B cell (primary cell): ENCODE measurements at regions not wholly inside any gene's neighbourhood (a gene's known extent, or its start where the extent isn't known, plus 50 kb on each side); places are given as distances from the start of the nearest gene placed in this dataset.
"Not testable (repeated sequence)": the region's sequence is repeated elsewhere in the genome, so short reads cannot be mapped to it uniquely, and the experiment has no call there.

Experiments
- ATAC-seq: fragments of 200-7000 bp; cut with Tn5 transposase; one replicate; pipeline ENCODE4 v1.10.0; 2021; ENCODE audit warnings: low read depth, mild to moderate bottlenecking, moderate number of reproducible peaks, moderate library complexity
- CTCF ChIA-PET: fragments of 350-600 bp; sonication (Branson Sonifier 250); formaldehyde crosslinking; loops from one replicate; lab custom pipeline; 2021; ENCODE audit warnings: antibody characterized with exemption, inconsistent platforms; lab: Charles Lee
- POLR2A ChIA-PET: fragments of 350-600 bp; sonication (Branson Sonifier 250); formaldehyde crosslinking; loops from one replicate; lab custom pipeline; 2021; ENCODE audit warnings: antibody characterized with exemption; lab: Charles Lee
- DNase-seq: peaks from one replicate; pipeline ENCODE4 v3.0.0; 2013
- H2AFZ ChIP-seq: 2 replicates; pipeline ENCODE4 v1.6.1; 2012; ENCODE audit warnings: mild to moderate bottlenecking, low read depth, low read length; ENCODE audit not compliant: insufficient read depth, poor library complexity, severe bottlenecking
- H3K27ac ChIP-seq, 2 donors: 1 replicate in 1 of 2; 2 replicates in 1 of 2; pipeline ENCODE4 v1.5.1; 2012 to 2013; ENCODE audit warnings: low read length in 2 of 2, mild to moderate bottlenecking in 2 of 2, moderate library complexity in 1 of 2
- H3K27me3 ChIP-seq, 4 experiments: fragments of 200-600 bp in 1 of 4; sonication (generic) in 1 of 4; replicated peaks in 1 of 4; 1 replicate in 2 of 4; 2 replicates in 2 of 4; pipeline versions ENCODE4 v1.6.1 to v1.7.0; 2013 to 2016; ENCODE audit warnings: low read length in 3 of 4, mild to moderate bottlenecking in 2 of 4, mixed read lengths in 1 of 4, moderate library complexity in 1 of 4; ENCODE audit not compliant: insufficient read depth in 4 of 4, control insufficient read depth in 3 of 4; ENCODE audit errors: control extremely low read depth in 1 of 4
- H3K36me3 ChIP-seq, 2 experiments: replicated peaks in 1 of 2; 1 replicate in 1 of 2; 2 replicates in 1 of 2; pipeline versions ENCODE4 v1.6.1 to v1.7.1; 2013; ENCODE audit warnings: low read length in 1 of 2; ENCODE audit not compliant: insufficient read depth in 2 of 2, control insufficient read depth in 1 of 2; ENCODE audit errors: control extremely low read depth in 1 of 2, extremely low read depth in 1 of 2
- H3K4me1 ChIP-seq, 2 donors: fragments of 200-600 bp in 1 of 2; sonication (generic) in 1 of 2; 1 replicate in 1 of 2; 2 replicates in 1 of 2; pipeline versions ENCODE4 v1.5.1 to v1.6.1; 2013 to 2017; ENCODE audit warnings: low read length in 2 of 2; ENCODE audit not compliant: control insufficient read depth in 2 of 2, insufficient read depth in 2 of 2
- H3K4me2 ChIP-seq: replicated peaks from 2 replicates; pipeline ENCODE3; 2012; ENCODE audit warnings: mild to moderate bottlenecking, low read depth, low read length; ENCODE audit not compliant: poor library complexity, severe bottlenecking
- H3K4me3 ChIP-seq, 5 experiments: fragments of 200-600 bp in 1 of 5; sonication (generic) in 1 of 5; 1 replicate in 3 of 5; 2 replicates in 2 of 5; pipeline versions ENCODE4 v1.5.1 to v1.7.0; 2011 to 2016; ENCODE audit warnings: low read length in 4 of 5, mild to moderate bottlenecking in 4 of 5, low read depth in 2 of 5, control low read depth in 1 of 5, moderate library complexity in 1 of 5; ENCODE audit not compliant: insufficient read depth in 1 of 5; ENCODE audit errors: control extremely low read depth in 1 of 5, extremely low read depth in 1 of 5
- H3K79me2 ChIP-seq: fragments of 200-600 bp; sonication (generic); one replicate; pipeline ENCODE4 v1.6.0; 2016; ENCODE audit warnings: low read length; ENCODE audit not compliant: control insufficient read depth, insufficient read depth
- H3K9ac ChIP-seq: fragments of 200-600 bp; sonication (generic); 2 replicates; pipeline ENCODE4 v1.6.1; 2017; ENCODE audit warnings: mild to moderate bottlenecking, low read length, moderate library complexity
- H3K9me3 ChIP-seq, 3 donors: one replicate each; pipeline versions ENCODE4 v1.6.1 to v1.7.1; 2013; ENCODE audit warnings: low read length in 2 of 3; ENCODE audit not compliant: control insufficient read depth in 2 of 3, insufficient read depth in 1 of 3; ENCODE audit errors: control extremely low read depth in 1 of 3
- H4K20me1 ChIP-seq: 2 replicates; pipeline ENCODE4 v1.6.0; 2012; ENCODE audit warnings: mild to moderate bottlenecking, low read length; ENCODE audit not compliant: insufficient read depth, control insufficient read depth, poor library complexity, severe bottlenecking
- H3K27ac Mint-ChIP-seq: one replicate; pipeline ENCODE4 v1.8.0; 2021; ENCODE audit warnings: mixed read lengths
- H3K27me3 Mint-ChIP-seq: one replicate; pipeline ENCODE4 v1.8.0; 2021; ENCODE audit warnings: mixed read lengths
- H3K4me1 Mint-ChIP-seq: one replicate; pipeline ENCODE4 v1.8.0; 2021; ENCODE audit warnings: mixed read lengths
- H3K4me3 Mint-ChIP-seq: one replicate; pipeline ENCODE4 v1.8.0; 2021; ENCODE audit warnings: mixed read lengths
- H3K9me3 Mint-ChIP-seq: one replicate; pipeline ENCODE4 v1.8.0; 2022; ENCODE audit warnings: mixed read lengths; ENCODE audit not compliant: insufficient read depth
- WGBS: methylation state at CpG from one replicate; pipeline ENCODE4 v1.1.5; 2013; ENCODE audit warnings: missing lambda C conversion rate; ENCODE audit not compliant: insufficient coverage; 5-methylcytosine and 5-hydroxymethylcytosine counted together
- intact Hi-C: fragments of 100-400 bp; cut with micrococcal nuclease; formaldehyde crosslinking; loops from one replicate; pipeline ENCODE4 v1.10.0; 2022

DNA sequence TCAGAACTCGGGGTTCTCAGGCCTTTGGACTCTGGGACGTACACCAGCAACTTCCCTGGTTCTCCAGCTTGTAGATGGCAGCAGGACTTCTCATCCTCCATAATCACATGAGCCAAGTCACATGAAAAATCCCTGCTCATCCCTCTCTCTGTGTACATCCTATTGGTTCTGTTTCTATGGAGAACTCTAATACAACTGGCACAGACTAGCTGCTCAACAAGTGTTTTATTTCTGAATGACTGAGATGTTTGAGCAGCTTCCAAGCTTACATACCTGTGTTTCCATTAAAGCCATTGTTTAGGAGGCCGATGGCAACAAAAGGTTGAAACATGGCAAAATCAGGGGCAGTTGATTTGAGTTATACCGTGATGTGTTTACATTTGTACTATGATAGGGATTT lies 122.2 kb upstream of the FAM20C start:
- CTCF ChIA-PET, H3K4me1 ChIP-seq, DNase-seq, H3K27me3 ChIP-seq, H3K9ac ChIP-seq, H3K79me2 ChIP-seq, H3K9me3 Mint-ChIP-seq, H4K20me1 ChIP-seq, intact Hi-C loops, ATAC-seq, POLR2A ChIA-PET, H3K27ac Mint-ChIP-seq, H3K27ac ChIP-seq, H3K36me3 ChIP-seq, H3K4me1 Mint-ChIP-seq, H2AFZ ChIP-seq, H3K4me2 ChIP-seq, H3K27me3 Mint-ChIP-seq, H3K9me3 ChIP-seq, H3K4me3 Mint-ChIP-seq, H3K4me3 ChIP-seq: not testable (repeated sequence)
- 80% methylated on average over 1 of the region's 4 CpGs for WGBS

GRCh38 chr7:70989-71388 lies 121.4 kb upstream of the FAM20C start:
- H3K4me1 ChIP-seq, CTCF ChIA-PET, H3K27me3 Mint-ChIP-seq, H3K9me3 Mint-ChIP-seq, POLR2A ChIA-PET, H3K9me3 ChIP-seq, intact Hi-C loops, DNase-seq, H3K27me3 ChIP-seq, H3K36me3 ChIP-seq, H3K9ac ChIP-seq, H3K4me1 Mint-ChIP-seq, H2AFZ ChIP-seq, ATAC-seq, H4K20me1 ChIP-seq, H3K4me2 ChIP-seq, H3K27ac ChIP-seq, H3K4me3 Mint-ChIP-seq, H3K4me3 ChIP-seq, H3K79me2 ChIP-seq, H3K27ac Mint-ChIP-seq: not testable (repeated sequence)
- WGBS, result no CpG with 5 or more reads among the region's 7 CpGs

DNA sequence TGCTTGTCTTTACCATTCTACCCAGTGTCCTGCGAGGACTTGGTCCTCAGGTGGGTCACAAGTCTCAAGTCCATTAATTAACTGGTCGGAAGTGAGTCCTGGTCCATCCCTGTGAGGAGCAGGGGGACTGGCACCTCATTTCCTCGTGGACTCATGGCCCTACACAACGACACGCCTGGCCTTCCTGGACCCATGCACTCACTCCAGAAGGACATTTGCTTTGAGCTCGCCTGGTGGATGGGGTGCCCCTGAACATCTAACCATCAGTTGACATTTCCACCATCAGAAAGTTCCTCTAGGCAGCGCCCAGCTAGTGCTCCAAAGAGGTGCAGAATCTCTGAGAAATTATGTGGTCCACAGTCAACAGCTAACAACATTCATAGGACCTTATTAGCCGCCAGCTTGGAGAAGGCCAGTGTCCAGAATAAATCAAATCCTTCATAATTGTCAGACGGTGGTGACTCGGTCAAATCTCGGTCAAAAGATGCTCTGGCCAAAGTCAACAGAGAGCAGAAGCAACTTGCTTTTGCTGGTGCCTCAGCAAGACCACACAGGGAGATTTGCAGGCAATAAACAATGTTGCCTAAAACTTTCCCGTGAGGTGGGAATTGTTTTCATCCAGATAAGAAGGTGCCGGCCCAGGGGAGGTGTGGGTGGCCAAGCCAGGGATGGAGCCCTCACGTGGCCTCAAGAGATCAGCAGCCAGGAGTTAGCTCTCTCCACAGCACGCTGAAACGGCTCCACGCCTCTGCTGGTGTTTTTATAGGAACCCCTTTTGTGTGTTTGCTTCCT lies 119.9 kb upstream of the FAM20C start:
- WGBS, result 81% methylated on average over 5 of the region's 17 CpGs

DNA sequence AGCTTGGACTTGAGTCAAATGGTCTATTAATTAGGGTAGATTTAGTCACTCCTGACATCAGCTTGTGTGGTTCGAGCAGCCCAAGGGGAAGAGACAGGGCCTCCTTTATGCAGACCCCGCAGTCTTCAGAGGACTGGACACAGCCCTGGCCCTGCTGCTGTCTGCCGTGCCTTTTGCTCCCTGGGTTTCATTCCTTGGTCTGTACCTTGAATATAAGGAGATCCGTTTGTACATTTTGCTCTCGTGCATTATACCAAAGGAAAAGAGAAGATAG lies 119.4 kb upstream of the FAM20C start:
- H2AFZ ChIP-seq, result not testable (repeated sequence)
- WGBS, result no CpG with 5 or more reads among the region's 5 CpGs

More for the DNA sequence above, 119.9 kb upstream of the FAM20C start:
- H3K4me1 Mint-ChIP-seq, H2AFZ ChIP-seq, H3K27ac ChIP-seq, H3K27me3 Mint-ChIP-seq, intact Hi-C loops, H3K27me3 ChIP-seq, POLR2A ChIA-PET, H3K4me2 ChIP-seq, H3K4me3 ChIP-seq, H3K79me2 ChIP-seq, H3K27ac Mint-ChIP-seq, H3K9me3 ChIP-seq, H3K9ac ChIP-seq, H3K36me3 ChIP-seq, H4K20me1 ChIP-seq, H3K9me3 Mint-ChIP-seq, DNase-seq, ATAC-seq, H3K4me1 ChIP-seq, CTCF ChIA-PET, H3K4me3 Mint-ChIP-seq: not testable (repeated sequence)

More for the DNA sequence above, 119.4 kb upstream of the FAM20C start:
- H3K9ac ChIP-seq, POLR2A ChIA-PET, DNase-seq, H3K4me3 Mint-ChIP-seq, H3K27me3 ChIP-seq, ATAC-seq, H3K9me3 ChIP-seq, H3K27ac Mint-ChIP-seq, H3K36me3 ChIP-seq, H4K20me1 ChIP-seq, intact Hi-C loops, H3K27ac ChIP-seq, H3K4me2 ChIP-seq, CTCF ChIA-PET, H3K4me3 ChIP-seq, H3K79me2 ChIP-seq, H3K9me3 Mint-ChIP-seq, H3K4me1 ChIP-seq, H3K4me1 Mint-ChIP-seq, H3K27me3 Mint-ChIP-seq: not testable (repeated sequence)
